BE2C (cell line): ENCODE measurements at regions not wholly inside any gene's neighbourhood (a gene's known extent, or its start where the extent isn't known, plus 50 kb on each side); places are given as distances from the start of the nearest gene placed in this dataset.

Experiments
- DNase-seq: peaks from one replicate; pipeline ENCODE4 v3.0.0-alpha.2; 2020
- H3K27me3 ChIP-seq: fragments of 250-450 bp; sonication (Bioruptor Pico); 2 replicates; pipeline ENCODE4 v1.5.1; 2020; ENCODE audit warnings: mild to moderate bottlenecking
- H3K36me3 ChIP-seq: fragments of 250-450 bp; sonication (Bioruptor Pico); 2 replicates; pipeline ENCODE4 v1.5.1; 2020; ENCODE audit warnings: mild to moderate bottlenecking
- H3K4me1 ChIP-seq: fragments of 250-450 bp; sonication (Bioruptor Pico); 2 replicates; pipeline ENCODE4 v1.5.1; 2020
- H3K4me3 ChIP-seq: 2 replicates; pipeline ENCODE4 v1.5.1; 2011; ENCODE audit warnings: low read depth, low read length
- H3K9me3 ChIP-seq: fragments of 250-450 bp; sonication (Bioruptor Pico); 2 replicates; pipeline ENCODE4 v1.5.1; 2020
- TF ChIP-seq, protein P1 (sequence below): IDR thresholded peaks from 2 replicates; pipeline ENCODE4 v1.5.1; 2012; ENCODE audit warnings: mild to moderate bottlenecking, low read depth, low read length

DNA sequence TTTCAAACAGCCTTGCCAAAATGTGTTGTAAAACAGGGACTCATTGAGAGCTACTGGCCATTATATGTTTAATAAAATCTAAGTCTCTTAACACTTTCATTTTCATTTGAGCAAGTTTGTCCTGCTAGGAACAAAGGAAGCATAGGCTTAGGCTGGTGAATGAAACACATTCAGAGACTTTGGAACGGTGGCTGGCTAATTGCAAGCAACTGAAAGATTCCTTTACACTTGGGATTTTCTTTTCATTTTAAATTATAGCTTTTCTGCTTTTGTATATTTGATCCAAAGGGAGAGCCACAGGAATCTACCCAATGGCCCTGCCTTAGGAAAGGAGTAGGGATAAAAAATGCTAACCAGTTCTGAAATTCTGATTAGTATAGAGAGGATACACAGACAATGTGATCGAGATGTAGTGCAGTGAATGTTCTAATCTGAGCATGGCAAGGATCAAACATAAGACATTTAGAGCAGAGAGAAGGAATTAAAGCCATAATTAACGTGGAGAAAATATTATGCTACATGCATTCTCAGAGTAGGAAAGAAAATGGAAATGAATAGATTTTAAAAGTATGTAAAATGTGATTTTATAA, 911.4 kb upstream of the SLC39A10 start:
- no peak for DNase-seq
- TF ChIP-seq, protein P1, sequence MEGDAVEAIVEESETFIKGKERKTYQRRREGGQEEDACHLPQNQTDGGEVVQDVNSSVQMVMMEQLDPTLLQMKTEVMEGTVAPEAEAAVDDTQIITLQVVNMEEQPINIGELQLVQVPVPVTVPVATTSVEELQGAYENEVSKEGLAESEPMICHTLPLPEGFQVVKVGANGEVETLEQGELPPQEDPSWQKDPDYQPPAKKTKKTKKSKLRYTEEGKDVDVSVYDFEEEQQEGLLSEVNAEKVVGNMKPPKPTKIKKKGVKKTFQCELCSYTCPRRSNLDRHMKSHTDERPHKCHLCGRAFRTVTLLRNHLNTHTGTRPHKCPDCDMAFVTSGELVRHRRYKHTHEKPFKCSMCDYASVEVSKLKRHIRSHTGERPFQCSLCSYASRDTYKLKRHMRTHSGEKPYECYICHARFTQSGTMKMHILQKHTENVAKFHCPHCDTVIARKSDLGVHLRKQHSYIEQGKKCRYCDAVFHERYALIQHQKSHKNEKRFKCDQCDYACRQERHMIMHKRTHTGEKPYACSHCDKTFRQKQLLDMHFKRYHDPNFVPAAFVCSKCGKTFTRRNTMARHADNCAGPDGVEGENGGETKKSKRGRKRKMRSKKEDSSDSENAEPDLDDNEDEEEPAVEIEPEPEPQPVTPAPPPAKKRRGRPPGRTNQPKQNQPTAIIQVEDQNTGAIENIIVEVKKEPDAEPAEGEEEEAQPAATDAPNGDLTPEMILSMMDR, result no peak
- H3K27me3 ChIP-seq, result no peaks in the 10 kb centered on the region
- H3K9me3 ChIP-seq, result no peaks in the 10 kb centered on the region
- no peak overlapping the region for H3K4me3 ChIP-seq
- no peaks in the 10 kb centered on the region for H3K36me3 ChIP-seq
- no peaks in the 10 kb centered on the region for H3K4me1 ChIP-seq

DNA sequence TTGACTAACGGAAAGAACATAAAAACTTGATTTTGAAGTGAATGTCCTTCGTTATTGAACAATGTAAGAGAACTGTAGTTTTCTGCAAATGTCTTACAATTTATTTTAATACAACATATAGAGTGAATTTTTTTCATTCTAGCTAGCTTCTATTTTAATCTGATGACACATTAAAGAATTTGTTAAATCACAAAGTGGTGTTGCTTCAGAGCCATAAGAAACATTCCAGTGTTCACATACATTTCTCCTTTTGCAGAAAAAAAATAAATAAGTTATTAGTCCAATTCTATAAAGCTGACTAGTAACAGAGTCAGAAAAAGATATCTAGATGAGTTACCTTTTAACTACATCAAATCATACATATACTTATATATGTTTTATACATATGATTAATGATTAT, 914.3 kb upstream of the SLC39A10 start:
- Histone ChIP-seq H3K4me3 (no peak overlapping the region), H3K36me3 (no peaks in the 10 kb centered on the region), H3K4me1 (no peaks in the 10 kb centered on the region), H3K27me3 (no peaks in the 10 kb centered on the region), H3K9me3 (no peaks in the 10 kb centered on the region)
- TF ChIP-seq, protein P1, result no peak
- no peak for DNase-seq

DNA sequence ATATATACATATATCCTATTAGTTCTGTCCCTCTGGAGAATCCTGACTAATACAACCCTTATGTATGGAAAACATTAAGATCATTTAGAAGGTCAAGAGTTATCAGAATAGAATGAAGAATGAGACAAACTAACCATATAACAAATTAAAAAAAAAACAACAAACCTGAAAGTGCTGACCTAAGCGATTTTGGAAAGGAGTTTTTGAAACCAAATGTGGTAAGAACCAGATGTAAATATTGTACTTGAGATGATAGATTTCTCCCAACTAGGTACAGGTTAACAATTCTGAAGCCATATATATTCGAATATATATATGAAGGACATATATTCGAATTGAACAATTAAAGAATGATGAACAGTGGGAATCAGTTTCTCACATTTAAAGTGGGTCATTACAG, 917.8 kb upstream of the SLC39A10 start:
- Histone ChIP-seq H3K27me3 (no peaks in the 10 kb centered on the region), H3K9me3 (no peaks in the 10 kb centered on the region), H3K36me3 (no peaks in the 10 kb centered on the region), H3K4me1 (no peaks in the 10 kb centered on the region), H3K4me3 (no peak overlapping the region)
- DNase-seq, result no peak
- TF ChIP-seq, protein P1, result no peak

DNA sequence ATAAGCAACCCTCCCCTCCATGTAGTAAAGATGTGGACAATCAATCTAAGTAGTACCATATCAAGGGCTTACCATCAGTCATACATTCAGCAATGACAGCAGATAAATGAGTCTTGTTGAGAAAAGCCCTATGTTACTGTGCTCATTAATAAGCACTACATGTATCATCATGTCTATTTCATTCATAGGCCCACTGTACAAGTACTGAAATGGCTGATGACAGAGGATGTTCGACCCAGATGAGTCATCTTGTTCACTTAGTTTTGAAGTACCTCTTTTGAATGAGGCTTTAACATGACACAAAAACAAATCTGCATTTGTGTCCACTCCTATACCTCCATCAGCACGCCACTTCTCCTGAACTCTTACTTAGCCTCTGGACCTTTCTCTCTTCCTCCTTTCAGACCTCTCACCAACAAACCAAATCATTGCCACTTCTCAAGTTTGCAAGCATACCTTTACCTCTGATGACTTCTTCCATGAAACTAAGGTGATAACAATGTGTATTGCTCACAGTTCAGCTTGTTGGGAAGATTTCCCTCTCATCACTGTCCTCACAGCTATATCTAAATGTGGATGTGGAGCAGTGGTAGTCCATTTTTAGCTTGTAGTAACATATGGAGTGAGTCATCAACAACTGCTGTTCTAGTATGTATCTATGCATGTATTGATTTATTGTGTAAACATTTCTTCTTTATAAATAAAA, 921.0 kb upstream of the SLC39A10 start:
- no peaks in the 10 kb centered on the region for H3K27me3 ChIP-seq
- TF ChIP-seq, protein P1, result no peak
- no peak for DNase-seq
- H3K36me3 ChIP-seq, result no peaks in the 10 kb centered on the region
- no peak overlapping the region for H3K4me3 ChIP-seq
- H3K4me1 ChIP-seq, result no peaks in the 10 kb centered on the region
- H3K9me3 ChIP-seq, result no peaks in the 10 kb centered on the region

DNA sequence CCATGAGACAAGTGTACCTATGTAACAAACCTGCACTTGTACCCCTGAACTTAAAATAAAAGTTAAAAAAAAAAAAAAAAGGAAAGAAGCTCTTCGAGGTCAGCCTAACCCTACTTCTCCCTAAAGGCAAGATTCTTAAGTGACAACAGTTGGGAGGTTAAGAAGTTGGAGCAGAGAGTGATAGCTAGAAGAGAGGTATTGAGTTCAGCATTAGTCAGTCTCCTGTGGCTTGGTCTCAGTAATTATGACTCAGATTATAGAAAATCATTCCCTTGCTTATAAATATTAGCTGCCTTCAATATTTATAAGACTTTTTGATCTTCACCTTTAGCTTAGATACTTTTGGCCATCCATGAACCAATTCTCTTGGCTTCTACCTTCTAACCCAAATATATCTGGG, 926.8 kb upstream of the SLC39A10 start:
- DNase-seq, result no peak
- TF ChIP-seq, protein P1, result no peak

DNA sequence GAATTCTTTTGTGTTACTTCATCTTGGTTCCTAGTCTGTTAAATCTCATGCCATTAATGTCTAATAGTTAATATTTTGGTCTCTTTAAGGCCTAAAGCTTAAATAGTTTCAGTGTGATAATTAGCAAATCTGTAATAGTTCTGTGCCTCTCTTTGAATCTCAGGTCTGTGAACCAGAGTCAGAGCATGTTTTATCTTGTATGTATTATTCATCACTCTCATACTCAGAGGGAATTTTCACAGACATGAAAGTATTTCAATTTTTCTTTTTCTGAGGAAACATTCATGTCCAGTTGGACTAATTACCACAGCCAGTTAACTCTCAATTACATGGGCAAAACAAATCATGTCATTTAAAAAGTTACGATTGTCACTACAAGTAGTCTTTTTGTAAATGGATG, 931.9 kb upstream of the SLC39A10 start:
- Histone ChIP-seq H3K36me3 (no peaks in the 10 kb centered on the region), H3K9me3 (no peaks in the 10 kb centered on the region), H3K27me3 (no peaks in the 10 kb centered on the region), H3K4me3 (no peak overlapping the region), H3K4me1 (no peaks in the 10 kb centered on the region)
- TF ChIP-seq, protein P1, result no peak
- DNase-seq, result no peak

More for the DNA sequence above, 926.8 kb upstream of the SLC39A10 start:
- Histone ChIP-seq H3K9me3 (no peaks in the 10 kb centered on the region), H3K4me3 (no peak overlapping the region), H3K27me3 (no peaks in the 10 kb centered on the region), H3K36me3 (no peaks in the 10 kb centered on the region), H3K4me1 (no peaks in the 10 kb centered on the region)
